ENCODE measurements at regions not wholly inside any gene's neighbourhood (a gene's known extent, or its start where the extent isn't known, plus 50 kb on each side); places are given as distances from the start of the nearest gene placed in this dataset.

DNA sequence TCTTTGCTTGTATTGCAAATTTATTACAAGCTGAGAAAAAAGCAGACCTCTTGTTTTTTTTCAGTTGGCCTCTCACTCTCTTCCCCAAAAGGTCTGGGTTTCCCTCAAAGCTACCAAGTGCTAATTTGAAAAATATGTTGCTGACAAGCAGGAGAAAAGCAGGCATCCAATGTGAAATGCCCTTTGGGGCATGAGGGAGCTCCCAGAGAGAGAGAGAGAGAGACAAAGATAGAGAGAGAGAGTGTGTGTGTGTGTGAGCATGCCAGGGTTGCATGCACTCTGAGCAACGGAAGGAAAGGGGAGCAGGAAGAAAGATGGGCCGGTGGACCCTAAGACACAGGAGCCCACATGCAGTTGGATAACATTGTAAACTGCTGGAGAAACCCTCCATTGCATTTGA is 358.4 kb downstream of the TMEM38B start:
- POLR2A ChIA-PET (ENCODE audit: unreplicated experiment): no interaction called here
- Histone ChIP-seq H3K27ac (ENCODE audit: low read length) (no peak overlapping the region), H3K79me2 (ENCODE audit: low read length) (no peaks in the 10 kb centered on the region), H3K9me2 (replicated peaks; ENCODE audit: low read length) (no peaks in the 10 kb centered on the region), H4K20me1 (ENCODE audit: low read length) (no peaks in the 10 kb centered on the region), H3F3A (ENCODE audit: low read length, unreplicated experiment) (no peaks in the 10 kb centered on the region), H3K4me3 (ENCODE audit: low read length) (no peak overlapping the region), H3K9ac (ENCODE audit: low read length) (no peak overlapping the region), H3K9me3 (ENCODE audit: low read length) (no peaks in the 10 kb centered on the region), H3K4me2 (ENCODE audit: low read length) (no peak overlapping the region), H3K4me1 (ENCODE audit: insufficient read depth, low read length) (0 out of 2 replicates have a peak, but pooled peaks cover 3% of the 10 kb centered on the region), H3K27me3 (ENCODE audit: low read length) (no peaks in the 10 kb centered on the region), H2AFZ (ENCODE audit: low read length) (no peak overlapping the region), H3K36me3 (ENCODE audit: low read depth, low read length) (no peaks in the 10 kb centered on the region)
- DNase-seq (no peak), ATAC-seq (no peak)
- CTCF ChIA-PET: no interaction called here
- intact Hi-C loops (cut with micrococcal nuclease): no loop called here
- TF ChIP-seq EZH2phosphoT487 (IDR thresholded peaks at IDR 0.05; ENCODE audit: borderline replicate concordance, low read length): no peak
- TF ChIP-seq, protein P1, sequence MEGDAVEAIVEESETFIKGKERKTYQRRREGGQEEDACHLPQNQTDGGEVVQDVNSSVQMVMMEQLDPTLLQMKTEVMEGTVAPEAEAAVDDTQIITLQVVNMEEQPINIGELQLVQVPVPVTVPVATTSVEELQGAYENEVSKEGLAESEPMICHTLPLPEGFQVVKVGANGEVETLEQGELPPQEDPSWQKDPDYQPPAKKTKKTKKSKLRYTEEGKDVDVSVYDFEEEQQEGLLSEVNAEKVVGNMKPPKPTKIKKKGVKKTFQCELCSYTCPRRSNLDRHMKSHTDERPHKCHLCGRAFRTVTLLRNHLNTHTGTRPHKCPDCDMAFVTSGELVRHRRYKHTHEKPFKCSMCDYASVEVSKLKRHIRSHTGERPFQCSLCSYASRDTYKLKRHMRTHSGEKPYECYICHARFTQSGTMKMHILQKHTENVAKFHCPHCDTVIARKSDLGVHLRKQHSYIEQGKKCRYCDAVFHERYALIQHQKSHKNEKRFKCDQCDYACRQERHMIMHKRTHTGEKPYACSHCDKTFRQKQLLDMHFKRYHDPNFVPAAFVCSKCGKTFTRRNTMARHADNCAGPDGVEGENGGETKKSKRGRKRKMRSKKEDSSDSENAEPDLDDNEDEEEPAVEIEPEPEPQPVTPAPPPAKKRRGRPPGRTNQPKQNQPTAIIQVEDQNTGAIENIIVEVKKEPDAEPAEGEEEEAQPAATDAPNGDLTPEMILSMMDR (conservative IDR thresholded peaks at IDR 0.05; ENCODE audit: low read depth, low read length): no peak
- no peak for TF ChIP-seq EZH2 (IDR thresholded peaks at IDR 0.05; ENCODE audit: low read length, unreplicated experiment)
- BruUV-seq (replicated peaks): no TSS peak

DNA sequence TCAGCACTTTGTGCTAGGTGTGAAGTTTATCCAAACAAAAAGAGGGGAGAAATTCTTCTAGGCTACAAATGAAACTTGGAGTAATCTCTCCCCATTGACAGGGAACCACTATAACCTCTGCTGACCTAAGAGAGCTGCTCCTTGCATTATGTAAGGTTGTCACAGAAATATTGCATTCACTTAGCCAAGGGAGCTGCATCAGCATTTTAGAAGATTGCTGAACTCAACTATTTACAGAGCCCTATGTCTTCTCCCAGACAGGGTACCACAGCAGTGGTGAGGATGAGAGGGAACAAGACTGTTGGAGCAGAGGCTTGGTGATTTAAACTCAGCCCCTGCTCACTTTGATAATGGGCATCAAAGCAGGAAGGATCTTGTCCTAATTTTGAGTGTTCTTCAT is 362.0 kb downstream of the TMEM38B start:
- no peaks in the 10 kb centered on the region for H3K79me2 ChIP-seq (ENCODE audit: low read length)
- H3K27ac ChIP-seq (ENCODE audit: low read length): no peak overlapping the region
- H3K4me2 ChIP-seq (ENCODE audit: low read length): no peak overlapping the region
- H3K27me3 ChIP-seq (ENCODE audit: low read length): no peaks in the 10 kb centered on the region
- peaks cover 12% of the 10 kb centered on the region for H3K4me1 ChIP-seq (ENCODE audit: insufficient read depth, low read length)
- H2AFZ ChIP-seq (ENCODE audit: low read length): no peak overlapping the region
- intact Hi-C loops (cut with micrococcal nuclease): no loop called here
- no TSS peak for BruUV-seq (replicated peaks)
- no peaks in the 10 kb centered on the region for H3K9me3 ChIP-seq (ENCODE audit: low read length)
- H3K36me3 ChIP-seq (ENCODE audit: low read depth, low read length): no peaks in the 10 kb centered on the region
- H3K9ac ChIP-seq (ENCODE audit: low read length): no peak overlapping the region
- no peaks in the 10 kb centered on the region for H3K9me2 ChIP-seq (replicated peaks; ENCODE audit: low read length)
- no peaks in the 10 kb centered on the region for H3F3A ChIP-seq (ENCODE audit: low read length, unreplicated experiment)
- H3K4me3 ChIP-seq (ENCODE audit: low read length): no peak overlapping the region
- ChIA-PET CTCF (no interaction called here), POLR2A (ENCODE audit: unreplicated experiment) (no interaction called here)
- ATAC-seq: no peak
- DNase-seq: no peak
- TF ChIP-seq, protein P1 (conservative IDR thresholded peaks at IDR 0.05; ENCODE audit: low read depth, low read length): no peak
- TF ChIP-seq EZH2 (IDR thresholded peaks at IDR 0.05; ENCODE audit: low read length, unreplicated experiment) (no peak), EZH2phosphoT487 (IDR thresholded peaks at IDR 0.05; ENCODE audit: borderline replicate concordance, low read length) (no peak)
- H4K20me1 ChIP-seq (ENCODE audit: low read length): no peaks in the 10 kb centered on the region

DNA sequence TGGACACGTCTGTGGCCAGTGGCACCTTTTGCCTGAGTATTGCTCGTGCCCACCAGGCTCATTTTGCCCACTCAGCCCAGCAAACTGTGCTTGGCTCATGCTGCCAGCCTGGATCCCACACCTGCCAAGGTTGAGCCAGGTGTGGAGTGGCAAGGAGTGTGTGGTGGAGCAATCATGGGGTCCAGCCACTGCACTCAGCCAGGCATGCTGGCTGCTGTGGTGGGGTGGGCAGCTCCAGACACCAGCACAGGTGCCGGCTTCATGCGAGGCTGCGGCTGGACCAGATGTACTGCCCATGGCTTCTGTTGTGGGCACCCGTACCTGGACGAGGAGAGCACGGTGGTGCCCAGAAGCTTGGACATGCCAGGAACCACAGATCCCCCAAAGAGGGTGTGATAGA is 364.1 kb downstream of the TMEM38B start:
- no TSS peak for BruUV-seq (replicated peaks)
- H3K9me2 ChIP-seq (replicated peaks; ENCODE audit: low read length): no peaks in the 10 kb centered on the region
- intact Hi-C loops (cut with micrococcal nuclease): no loop called here
- H3K4me1 ChIP-seq (ENCODE audit: insufficient read depth, low read length): peaks cover 24% of the 10 kb centered on the region
- no peak for ATAC-seq
- no peaks in the 10 kb centered on the region for H3K27me3 ChIP-seq (ENCODE audit: low read length)
- no peaks in the 10 kb centered on the region for H3K79me2 ChIP-seq (ENCODE audit: low read length)
- H3K9me3 ChIP-seq (ENCODE audit: low read length): no peaks in the 10 kb centered on the region
- DNase-seq: no peak
- TF ChIP-seq EZH2 (IDR thresholded peaks at IDR 0.05; ENCODE audit: low read length, unreplicated experiment) (no peak), EZH2phosphoT487 (IDR thresholded peaks at IDR 0.05; ENCODE audit: borderline replicate concordance, low read length) (no peak)
- TF ChIP-seq, protein P1 (conservative IDR thresholded peaks at IDR 0.05; ENCODE audit: low read depth, low read length): no peak
- H3K27ac ChIP-seq (ENCODE audit: low read length): no peak overlapping the region
- H3K9ac ChIP-seq (ENCODE audit: low read length): no peak overlapping the region
- H3F3A ChIP-seq (ENCODE audit: low read length, unreplicated experiment): no peaks in the 10 kb centered on the region
- POLR2A ChIA-PET (ENCODE audit: unreplicated experiment): no interaction called here
- no peaks in the 10 kb centered on the region for H3K36me3 ChIP-seq (ENCODE audit: low read depth, low read length)
- H3K4me2 ChIP-seq (ENCODE audit: low read length): no peak overlapping the region
- CTCF ChIA-PET: no interaction called here
- H2AFZ ChIP-seq (ENCODE audit: low read length): no peak overlapping the region
- H4K20me1 ChIP-seq (ENCODE audit: low read length): no peaks in the 10 kb centered on the region
- H3K4me3 ChIP-seq (ENCODE audit: low read length): no peak overlapping the region
